Lower lobe of right lung (tissue), 2 donors: ENCODE measurements at regions not wholly inside any gene's neighbourhood (a gene's known extent, or its start where the extent isn't known, plus 50 kb on each side); places are given as distances from the start of the nearest gene placed in this dataset.
"Not testable (repeated sequence)": the region's sequence is repeated elsewhere in the genome, so short reads cannot be mapped to it uniquely, and the experiment has no call there.

Experiments
- ATAC-seq, 2 donors: fragments of 200-7000 bp; cut with Tn5 transposase; one replicate each; pipeline ENCODE4 v1.9.1; 2020 to 2022; ENCODE audit warnings: mild to moderate bottlenecking in 2 of 2, moderate library complexity in 2 of 2
- DNase-seq: peaks from one replicate; pipeline ENCODE4 v3.0.0-alpha.2; 2020
- H3K27ac ChIP-seq: fragments of 200-600 bp; one replicate; pipeline ENCODE4 v1.8.0; 2022
- H3K27me3 ChIP-seq: fragments of 200-600 bp; one replicate; pipeline ENCODE4 v1.8.0; 2022; ENCODE audit warnings: low read depth
- H3K36me3 ChIP-seq: fragments of 200-600 bp; one replicate; pipeline ENCODE4 v1.8.0; 2022; ENCODE audit warnings: mild to moderate bottlenecking
- H3K4me1 ChIP-seq: fragments of 200-600 bp; one replicate; pipeline ENCODE4 v1.8.0; 2022
- H3K4me3 ChIP-seq: fragments of 200-600 bp; one replicate; pipeline ENCODE4 v1.8.0; 2022; ENCODE audit warnings: mild to moderate bottlenecking
- H3K9me3 ChIP-seq: fragments of 200-600 bp; one replicate; pipeline ENCODE4 v1.8.0; 2022
- CTCF ChIP-seq: fragments of 200-600 bp; IDR thresholded peaks from one replicate; pipeline ENCODE4 v1.8.0; 2022; ENCODE audit warnings: antibody characterized with exemption, mild to moderate bottlenecking
- intact Hi-C: fragments of 100-400 bp; cut with DNase I; formaldehyde crosslinking; loops from one replicate; pipeline ENCODE4 v1.11.0; 2022
- donor health status: DM: no; HTN: yes; CAD: no; lungs with severe emphysema.

DNA sequence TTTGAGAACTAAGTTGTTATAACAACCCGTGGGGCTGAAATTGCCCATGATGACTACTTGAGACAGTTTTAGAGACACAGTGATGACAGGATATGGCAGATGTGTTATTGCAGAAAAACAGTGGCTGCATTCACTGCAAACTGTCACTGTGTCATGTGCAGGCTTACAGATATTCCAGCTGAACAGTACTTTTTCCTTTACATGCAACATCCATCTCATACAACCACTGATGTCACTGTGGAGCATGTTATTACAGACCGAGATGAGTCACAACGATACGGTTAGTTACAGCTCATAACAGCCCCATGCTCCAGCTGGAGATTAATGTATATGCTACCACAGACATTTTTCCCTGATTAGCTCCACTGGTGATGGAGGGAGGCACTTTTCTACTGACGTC is 207.4 kb downstream of the TMA16 start:
- H3K27me3 ChIP-seq = no peaks in the 10 kb centered on the region
- no peaks in the 10 kb centered on the region for H3K9me3 ChIP-seq
- no peak for TF ChIP-seq CTCF
- intact Hi-C loops = no loop called here
- ATAC-seq = no peak
- no peak for DNase-seq
- no peaks in the 10 kb centered on the region for H3K4me1 ChIP-seq
- H3K4me3 ChIP-seq = no peak overlapping the region
- H3K36me3 ChIP-seq = no peaks in the 10 kb centered on the region
- H3K27ac ChIP-seq = no peak overlapping the region

- ATAC-seq (no peak), DNase-seq (no peak)
- Histone ChIP-seq H3K4me3 (no peak overlapping the region), H3K4me1 (no peaks in the 10 kb centered on the region), H3K27ac (no peak overlapping the region), H3K36me3 (no peaks in the 10 kb centered on the region), H3K9me3 (no peaks in the 10 kb centered on the region), H3K27me3 (no peaks in the 10 kb centered on the region)
- no peak for TF ChIP-seq CTCF
- intact Hi-C loops = no loop called here
Observed at GRCh38 chr4:163702736-163703135, 208.2 kb downstream of the TMA16 start.

GRCh38 chr4:163703251-163703650 is 208.8 kb downstream of the TMA16 start:
- DNase-seq (no peak), ATAC-seq (no peak)
- TF ChIP-seq CTCF = no peak
- Histone ChIP-seq H3K4me1 (no peaks in the 10 kb centered on the region), H3K4me3 (no peak overlapping the region), H3K36me3 (no peaks in the 10 kb centered on the region), H3K27ac (no peak overlapping the region), H3K27me3 (no peaks in the 10 kb centered on the region), H3K9me3 (no peaks in the 10 kb centered on the region)
- intact Hi-C loops = no loop called here

DNA sequence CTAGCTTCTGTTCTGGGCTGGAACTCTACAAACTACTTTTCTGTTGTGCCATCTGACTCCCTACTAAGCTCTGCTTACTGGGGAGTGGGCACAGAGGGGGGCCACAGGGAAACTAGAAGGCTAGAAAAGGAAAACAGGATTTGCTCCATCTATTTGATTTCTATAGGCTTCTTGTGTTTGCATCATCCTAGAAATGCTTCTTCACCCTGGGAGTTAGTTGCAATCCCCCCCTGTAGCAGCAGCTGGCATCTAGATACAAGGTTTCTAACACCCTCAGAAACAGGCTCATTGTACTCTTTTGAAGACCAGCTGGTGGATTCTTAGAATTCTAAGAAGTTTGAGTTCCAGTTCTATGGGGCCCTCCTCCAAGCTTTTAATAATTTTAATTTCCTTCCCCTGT is 213.4 kb downstream of the TMA16 start:
- intact Hi-C loops = no loop called here
- Histone ChIP-seq H3K4me3 (no peak overlapping the region), H3K4me1 (no peaks in the 10 kb centered on the region), H3K9me3 (no peaks in the 10 kb centered on the region), H3K27ac (no peak overlapping the region), H3K27me3 (no peaks in the 10 kb centered on the region), H3K36me3 (no peaks in the 10 kb centered on the region)
- ATAC-seq (no peak), DNase-seq (no peak)
- TF ChIP-seq CTCF = no peak

DNA sequence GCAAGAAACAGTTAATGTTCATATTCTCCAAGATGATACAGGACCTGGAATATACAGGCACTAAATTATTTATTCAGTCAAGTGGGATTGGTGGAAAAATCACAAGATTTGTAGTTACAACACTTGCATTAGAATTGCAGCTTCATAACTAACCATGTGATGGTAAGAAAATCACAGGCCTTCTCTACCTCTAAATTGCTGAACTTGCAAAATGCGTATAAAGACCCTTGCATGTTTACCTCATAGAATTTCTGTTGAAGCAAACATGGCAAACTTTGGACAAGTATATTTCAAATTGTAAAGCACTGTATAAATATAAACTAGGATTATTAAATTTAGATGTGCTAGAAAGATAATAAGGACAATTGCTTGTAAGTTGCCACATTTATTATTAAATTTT is 215.1 kb downstream of the TMA16 start:
- H3K27ac ChIP-seq = no peak overlapping the region
- H3K9me3 ChIP-seq = no peaks in the 10 kb centered on the region
- no peak for TF ChIP-seq CTCF
- no peaks in the 10 kb centered on the region for H3K36me3 ChIP-seq
- H3K27me3 ChIP-seq = no peaks in the 10 kb centered on the region
- no peak for DNase-seq
- no peaks in the 10 kb centered on the region for H3K4me1 ChIP-seq
- no peak for ATAC-seq
- no peak overlapping the region for H3K4me3 ChIP-seq
- intact Hi-C loops = no loop called here

GRCh38 chr4:163710158-163710557 is 215.7 kb downstream of the TMA16 start:
- no peak overlapping the region for H3K4me3 ChIP-seq
- H3K27ac ChIP-seq = no peak overlapping the region
- H3K4me1 ChIP-seq = no peaks in the 10 kb centered on the region
- DNase-seq = no peak
- no peaks in the 10 kb centered on the region for H3K36me3 ChIP-seq
- no peaks in the 10 kb centered on the region for H3K27me3 ChIP-seq
- TF ChIP-seq CTCF = no peak
- H3K9me3 ChIP-seq = no peaks in the 10 kb centered on the region
- intact Hi-C loops = no loop called here
- no peak for ATAC-seq

- H3K4me3 ChIP-seq, H3K27me3 ChIP-seq, H3K36me3 ChIP-seq, intact Hi-C loops, H3K4me1 ChIP-seq, H3K27ac ChIP-seq, DNase-seq, ATAC-seq, H3K9me3 ChIP-seq: not testable (repeated sequence)
Observed at GRCh38 chr4:163724495-163724894, 230.0 kb downstream of the TMA16 start.
